CD14-positive monocyte (primary cell): ENCODE measurements at regions not wholly inside any gene's neighbourhood (a gene's known extent, or its start where the extent isn't known, plus 50 kb on each side); places are given as distances from the start of the nearest gene placed in this dataset.
A peak's percentile ranks its signal among the peaks of the same experiment; 100 is the strongest.
"Not testable (repeated sequence)": the region's sequence is repeated elsewhere in the genome, so short reads cannot be mapped to it uniquely, and the experiment has no call there.

Source experiments
- DNase-seq, 3 donors: peaks; one replicate each; pipeline ENCODE4 v3.0.0-alpha.2; 2011 to 2022
- H2AFZ ChIP-seq: 2 replicates; pipeline ENCODE4 v1.6.0; 2012; ENCODE audit warnings: mild to moderate bottlenecking, low read depth, low read length, inconsistent platforms; ENCODE audit not compliant: insufficient read depth, poor library complexity, severe bottlenecking
- H3K27ac ChIP-seq, 2 donors: 1 replicate in 1 of 2; 2 replicates in 1 of 2; pipeline ENCODE4 v1.5.1; 2012 to 2013; ENCODE audit warnings: low read length in 2 of 2, control low read depth in 1 of 2, inconsistent platforms in 1 of 2, low read depth in 1 of 2, mild to moderate bottlenecking in 1 of 2
- H3K27me3 ChIP-seq, 2 donors: one replicate each; pipeline versions ENCODE4 v1.6.0 to v1.6.1; 2011 to 2013; ENCODE audit warnings: low read length in 2 of 2; ENCODE audit not compliant: control insufficient read depth in 2 of 2, insufficient read depth in 2 of 2
- H3K36me3 ChIP-seq, 2 donors: replicated peaks in 1 of 2; 1 replicate in 1 of 2; 2 replicates in 1 of 2; pipeline versions ENCODE4 v1.5.1 to v1.6.1; 2012 to 2013; ENCODE audit warnings: low read length in 2 of 2, control low read depth in 1 of 2, inconsistent platforms in 1 of 2, mild to moderate bottlenecking in 1 of 2; ENCODE audit not compliant: insufficient read depth in 2 of 2, control insufficient read depth in 1 of 2
- H3K4me1 ChIP-seq, 2 donors: 1 replicate in 1 of 2; 2 replicates in 1 of 2; pipeline versions ENCODE4 v1.5.1 to v1.6.1; 2012 to 2013; ENCODE audit warnings: low read length in 2 of 2, control low read depth in 1 of 2, inconsistent platforms in 1 of 2, mild to moderate bottlenecking in 1 of 2, moderate library complexity in 1 of 2; ENCODE audit not compliant: insufficient read depth in 2 of 2, control insufficient read depth in 1 of 2
- H3K4me2 ChIP-seq: replicated peaks from 2 replicates; pipeline ENCODE3; 2012; ENCODE audit warnings: low read length, moderate library complexity, mild to moderate bottlenecking; ENCODE audit not compliant: poor library complexity, severe bottlenecking; ENCODE audit errors: extremely low read depth
- H3K4me3 ChIP-seq, 3 experiments: fragments of 200-600 bp in 1 of 3; sonication (generic) in 1 of 3; replicated peaks in 1 of 3; 1 replicate in 2 of 3; 2 replicates in 1 of 3; pipeline ENCODE4 v1.5.1; 2011 to 2013; ENCODE audit warnings: low read length in 3 of 3, mild to moderate bottlenecking in 3 of 3, control low read depth in 2 of 3, low read depth in 2 of 3, inconsistent platforms in 1 of 3, moderate library complexity in 1 of 3
- H3K79me2 ChIP-seq: 2 replicates; pipeline ENCODE4 v1.6.0; 2012; ENCODE audit warnings: mild to moderate bottlenecking, control low read depth, inconsistent platforms, low read length, moderate library complexity; ENCODE audit not compliant: insufficient read depth
- H3K9ac ChIP-seq: 2 replicates; pipeline ENCODE4 v1.6.0; 2017; ENCODE audit warnings: low read length, mild to moderate bottlenecking; ENCODE audit not compliant: insufficient read depth, poor library complexity, severe bottlenecking
- H3K9me3 ChIP-seq, 2 donors: replicated peaks in 1 of 2; 1 replicate in 1 of 2; 2 replicates in 1 of 2; pipeline versions ENCODE4 v1.5.1 to v1.6.1; 2012 to 2013; ENCODE audit warnings: low read length in 2 of 2, control low read depth in 1 of 2; ENCODE audit not compliant: control insufficient read depth in 1 of 2, insufficient read depth in 1 of 2
- H4K20me1 ChIP-seq: 2 replicates; pipeline ENCODE4 v1.6.0; 2012; ENCODE audit warnings: mild to moderate bottlenecking, low read length, control low read depth, moderate library complexity; ENCODE audit not compliant: insufficient read depth
- H3K27ac Mint-ChIP-seq, 7 donors: one replicate each; pipeline ENCODE4 v1.8.0; 2020; ENCODE audit warnings: mild to moderate bottlenecking in 7 of 7, mixed read lengths in 7 of 7, moderate library complexity in 6 of 7, inconsistent platforms in 2 of 7
- H3K27me3 Mint-ChIP-seq, 3 donors: one replicate each; pipeline ENCODE4 v1.8.0; 2021 to 2022; ENCODE audit warnings: low read depth in 3 of 3, mild to moderate bottlenecking in 3 of 3, mixed read lengths in 3 of 3, moderate library complexity in 3 of 3, inconsistent platforms in 1 of 3
- H3K36me3 Mint-ChIP-seq, 2 donors: one replicate each; pipeline ENCODE4 v1.8.0; 2020; ENCODE audit warnings: mixed read lengths in 2 of 2, inconsistent platforms in 1 of 2, mild to moderate bottlenecking in 1 of 2
- H3K4me1 Mint-ChIP-seq: one replicate; pipeline ENCODE4 v1.8.0; 2020; ENCODE audit warnings: mild to moderate bottlenecking, mixed read lengths
- H3K4me3 Mint-ChIP-seq, 2 donors: one replicate each; pipeline ENCODE4 v1.8.0; 2020; ENCODE audit warnings: mild to moderate bottlenecking in 2 of 2, mixed read lengths in 2 of 2, moderate library complexity in 1 of 2
- H3K9me3 Mint-ChIP-seq, 7 donors: one replicate each; pipeline ENCODE4 v1.8.0; 2020 to 2022; ENCODE audit warnings: mixed read lengths in 7 of 7, mild to moderate bottlenecking in 6 of 7, moderate library complexity in 6 of 7, inconsistent platforms in 2 of 7
- CTCF ChIP-seq: fragments of 200-600 bp; IDR thresholded peaks from one replicate; pipeline ENCODE4 v1.8.0; 2022; ENCODE audit warnings: antibody characterized with exemption, mild to moderate bottlenecking
- WGBS: methylation state at CpG from one replicate; pipeline ENCODE4 v1.1.5; 2013; ENCODE audit warnings: missing lambda C conversion rate; ENCODE audit not compliant: insufficient coverage; 5-methylcytosine and 5-hydroxymethylcytosine counted together
- intact Hi-C, 2 donors: fragments of 100-400 bp; cut with micrococcal nuclease; formaldehyde crosslinking; loops; one replicate each; pipeline versions ENCODE4 v1.15.0 to v1.15.1; 2023

GRCh38 chr15:28456476-28457395 is 76.0 kb downstream of the GOLGA8G start:
- no peaks in the 10 kb centered on the region for H3K36me3 ChIP-seq
- H3K4me3 ChIP-seq: no peak overlapping the region
- peaks cover 5 to 25% of the 10 kb centered on the region in 2 donors for H3K27me3 ChIP-seq
- DNase-seq: peak in 1 of 3 donors; percentile 7
- Mint-ChIP-seq H3K4me1 (no peaks in the 10 kb centered on the region), H3K36me3 (no peaks in the 10 kb centered on the region), H3K27ac (no peak overlapping the region), H3K27me3 (peaks cover 7 to 28% (median 17%) of the 10 kb centered on the region in 3 donors), H3K9me3 (peaks cover 0 to 6% (median 3%) of the 10 kb centered on the region in 7 donors), H3K4me3 (peak overlapping the region in 1 of 2 donors; percentile 79)
- TF ChIP-seq CTCF: no peak
- no peaks in the 10 kb centered on the region for H4K20me1 ChIP-seq
- H3K9me3 ChIP-seq: no peaks in the 10 kb centered on the region
- intact Hi-C loops: no loop called here
- H3K4me2 ChIP-seq: no peak overlapping the region
- 90% methylated on average over 26 of the region's 30 CpGs for WGBS
- H3K79me2 ChIP-seq: no peaks in the 10 kb centered on the region
- no peak overlapping the region for H2AFZ ChIP-seq
- H3K9ac ChIP-seq: no peak overlapping the region
- no peaks in the 10 kb centered on the region for H3K4me1 ChIP-seq
- H3K27ac ChIP-seq: no peak overlapping the region

DNA sequence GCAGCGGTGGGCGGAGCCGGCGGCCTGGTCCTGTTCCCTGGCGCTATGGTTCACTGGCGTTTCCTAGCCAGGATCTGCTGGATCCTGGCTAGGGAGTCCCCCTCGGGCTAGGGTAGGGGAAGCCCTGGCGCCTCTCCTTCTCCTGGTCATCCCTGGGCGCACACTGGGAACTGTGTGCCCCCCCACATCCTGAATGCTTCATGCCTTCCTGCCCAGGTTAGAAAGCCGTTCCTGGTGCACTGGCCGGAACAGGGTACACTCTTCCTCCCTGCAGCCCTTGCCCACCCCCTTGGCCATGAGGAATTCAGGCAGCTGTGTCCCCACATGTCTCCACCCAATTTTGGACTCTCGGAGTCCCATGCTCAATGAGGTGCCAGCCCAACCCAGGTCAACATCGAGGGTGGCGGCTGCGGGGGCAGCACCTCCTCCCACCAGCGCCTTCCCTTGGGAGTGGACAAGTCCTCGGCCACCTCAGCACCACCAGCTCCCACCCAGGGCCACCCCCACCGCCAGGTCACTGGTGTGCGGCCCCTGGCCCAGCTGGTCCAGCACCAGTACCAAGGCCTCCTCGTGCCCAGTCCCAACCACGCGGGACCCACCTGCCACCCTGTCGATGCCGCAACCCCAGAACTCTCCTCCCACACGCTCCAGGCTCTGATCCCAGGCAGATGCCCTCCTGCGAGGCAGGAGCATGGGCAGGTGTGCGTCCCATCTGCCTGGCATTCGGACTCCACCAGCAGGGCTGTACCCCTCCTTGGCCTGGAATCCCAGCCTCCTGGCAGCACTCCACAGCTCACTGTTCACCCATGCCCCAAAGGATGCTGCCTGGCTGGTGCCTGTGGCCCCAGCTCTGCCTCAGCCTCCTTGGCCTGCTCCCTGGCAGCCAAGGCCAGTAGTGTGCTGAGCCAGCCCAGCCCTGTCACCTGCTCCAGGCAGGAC is 77.0 kb downstream of the GOLGA8G start:
- H2AFZ ChIP-seq, H3K36me3 Mint-ChIP-seq, H3K4me1 ChIP-seq, H3K9me3 ChIP-seq, intact Hi-C loops, H3K4me3 ChIP-seq, H3K36me3 ChIP-seq, H3K4me1 Mint-ChIP-seq, DNase-seq, H4K20me1 ChIP-seq, H3K27ac Mint-ChIP-seq, H3K27ac ChIP-seq, H3K9ac ChIP-seq, H3K9me3 Mint-ChIP-seq, H3K4me2 ChIP-seq, H3K79me2 ChIP-seq: not testable (repeated sequence)
- 90% methylated on average over 22 of the region's 28 CpGs for WGBS
- Mint-ChIP-seq H3K27me3 (peaks cover 7 to 27% (median 17%) of the 10 kb centered on the region in 3 donors), H3K4me3 (peak overlapping the region in 1 of 2 donors; percentile 79)
- peaks cover 5 to 25% of the 10 kb centered on the region in 2 donors for H3K27me3 ChIP-seq

GRCh38 chr15:28454751-28455220 is 76.3 kb downstream of the GOLGA8F start:
- H3K27me3 Mint-ChIP-seq: peaks cover 7 to 22% (median 17%) of the 10 kb centered on the region in 3 donors
- H3K4me3 ChIP-seq, H3K36me3 ChIP-seq, H3K79me2 ChIP-seq, H3K9me3 Mint-ChIP-seq, H3K4me1 ChIP-seq, H4K20me1 ChIP-seq, H3K9ac ChIP-seq, H3K36me3 Mint-ChIP-seq, H3K27ac ChIP-seq, DNase-seq, H3K4me1 Mint-ChIP-seq, H3K9me3 ChIP-seq, H2AFZ ChIP-seq, intact Hi-C loops, H3K27ac Mint-ChIP-seq, H3K4me3 Mint-ChIP-seq, H3K4me2 ChIP-seq: not testable (repeated sequence)
- H3K27me3 ChIP-seq: peaks cover 5 to 21% of the 10 kb centered on the region in 2 donors
- WGBS: 2% methylated on average over 16 of the region's 43 CpGs
